Thyroid gland (tissue), 4 donors: ENCODE measurements at regions not wholly inside any gene's neighbourhood (a gene's known extent, or its start where the extent isn't known, plus 50 kb on each side); places are given as distances from the start of the nearest gene placed in this dataset.

ENCODE experiments used
- DNase-seq, 2 donors: peaks; one replicate each; pipeline ENCODE4 v3.0.0-alpha.2; 2019
- H3K27ac ChIP-seq, 3 donors: fragments of 200-600 bp; sonication (generic); 1 replicate in 2 of 3; 2 replicates in 1 of 3; pipeline ENCODE4 v1.5.1; 2016 to 2019; ENCODE audit warnings: mild to moderate bottlenecking in 1 of 3, moderate library complexity in 1 of 3
- H3K27me3 ChIP-seq: fragments of 200-600 bp; sonication (generic); one replicate; pipeline ENCODE4 v1.5.1; 2019
- H3K36me3 ChIP-seq, 2 donors: fragments of 200-600 bp; sonication (generic); one replicate each; pipeline ENCODE4 v1.5.1; 2016 to 2019
- H3K4me1 ChIP-seq, 2 donors: fragments of 200-600 bp; sonication (generic); one replicate each; pipeline ENCODE4 v1.5.1; 2017 to 2019
- H3K4me3 ChIP-seq, 3 donors: fragments of 200-600 bp; sonication (generic); replicated peaks in 1 of 3; 1 replicate in 2 of 3; 2 replicates in 1 of 3; pipeline ENCODE4 v1.5.1; 2016; ENCODE audit warnings: mild to moderate bottlenecking in 1 of 3
- H3K9me3 ChIP-seq: fragments of 200-600 bp; sonication (generic); one replicate; pipeline ENCODE4 v1.5.1; 2017
- CTCF ChIP-seq, 6 experiments: fragments of 200-600 bp in 3 of 6; fragments of 450-650 bp in 3 of 6; sonication (generic) in 3 of 6; IDR thresholded peaks; one replicate each; pipeline ENCODE4 v1.5.1; 2016 to 2019; ENCODE audit warnings: antibody characterized with exemption in 6 of 6, mild to moderate bottlenecking in 2 of 6, inconsistent platforms in 1 of 6, moderate library complexity in 1 of 6
- POLR2A ChIP-seq, 2 donors: fragments of 450-650 bp; IDR thresholded peaks; one replicate each; pipeline ENCODE4 v1.6.1; 2017; ENCODE audit warnings: antibody characterized with exemption in 2 of 2, mild to moderate bottlenecking in 2 of 2, moderate library complexity in 1 of 2
- WGBS, 2 donors: methylation state at CpG; one replicate each; pipeline ENCODE4 v1.1.5; 2017; 5-methylcytosine and 5-hydroxymethylcytosine counted together
- intact Hi-C: fragments of 100-400 bp; cut with DNase I; formaldehyde crosslinking; loops from one replicate; pipeline ENCODE4 v1.15.1; 2023

- WGBS, 2 donors, result 79 to 84% methylated on average over 1 of the region's 1 CpG
- intact Hi-C loops, result no loop called here
- H3K27ac ChIP-seq, result no peak overlapping the region
- no peaks in the 10 kb centered on the region for H3K9me3 ChIP-seq
- no peaks in the 10 kb centered on the region for H3K36me3 ChIP-seq
- H3K4me3 ChIP-seq, result no peak overlapping the region
- no peaks in the 10 kb centered on the region for H3K27me3 ChIP-seq
- no peaks in the 10 kb centered on the region for H3K4me1 ChIP-seq
- no peak for DNase-seq
- TF ChIP-seq POLR2A (IDR thresholded peaks at IDR 0.05) (no peak), CTCF (IDR thresholded peaks at IDR 0.05) (no peak)
These were observed 1597.1 kb downstream of the ADGRL3 start for GRCh38 chr4:62797221-62797620.

GRCh38 chr4:62791386-62791785, 1591.3 kb downstream of the ADGRL3 start:
- no peak for DNase-seq
- Histone ChIP-seq H3K27ac (no peak overlapping the region), H3K4me3 (no peak overlapping the region), H3K36me3 (no peaks in the 10 kb centered on the region), H3K4me1 (no peaks in the 10 kb centered on the region), H3K9me3 (no peaks in the 10 kb centered on the region), H3K27me3 (no peaks in the 10 kb centered on the region)
- intact Hi-C loops, result no loop called here
- WGBS, 2 donors, result 78% methylated on average over 2 of the region's 2 CpGs
- TF ChIP-seq CTCF (IDR thresholded peaks at IDR 0.05) (no peak), POLR2A (IDR thresholded peaks at IDR 0.05) (no peak)

GRCh38 chr4:62771983-62772557, 1571.9 kb downstream of the ADGRL3 start:
- H3K36me3 ChIP-seq, result no peaks in the 10 kb centered on the region
- no peak for DNase-seq
- TF ChIP-seq CTCF (IDR thresholded peaks at IDR 0.05) (no peak), POLR2A (IDR thresholded peaks at IDR 0.05) (no peak)
- H3K9me3 ChIP-seq, result no peaks in the 10 kb centered on the region
- intact Hi-C loops, result no loop called here
- H3K27me3 ChIP-seq, result no peaks in the 10 kb centered on the region
- no peaks in the 10 kb centered on the region for H3K4me1 ChIP-seq
- no peak overlapping the region for H3K27ac ChIP-seq
- 44 to 53% methylated on average over 9 of the region's 9 CpGs for WGBS, 2 donors
- no peak overlapping the region for H3K4me3 ChIP-seq

- WGBS, 2 donors, result 86 to 88% methylated on average over 6 of the region's 6 CpGs
These were observed 1540.2 kb downstream of the ADGRL3 start for GRCh38 chr4:62740296-62740695.

GRCh38 chr4:62717154-62717553, 1517.0 kb downstream of the ADGRL3 start:
- H3K9me3 ChIP-seq, result no peaks in the 10 kb centered on the region
- WGBS, 2 donors, result 68 to 87% methylated on average over 2 of the region's 2 CpGs
- intact Hi-C loops, result no loop called here
- TF ChIP-seq CTCF (IDR thresholded peaks at IDR 0.05) (no peak), POLR2A (IDR thresholded peaks at IDR 0.05) (no peak)
- H3K27ac ChIP-seq, result no peak overlapping the region
- no peaks in the 10 kb centered on the region for H3K27me3 ChIP-seq
- H3K4me3 ChIP-seq, result no peak overlapping the region
- no peaks in the 10 kb centered on the region for H3K4me1 ChIP-seq
- no peaks in the 10 kb centered on the region for H3K36me3 ChIP-seq
- DNase-seq, result no peak

More at GRCh38 chr4:62740296-62740695, 1540.2 kb downstream of the ADGRL3 start:
- TF ChIP-seq POLR2A (IDR thresholded peaks at IDR 0.05), result no peak
- TF ChIP-seq CTCF (IDR thresholded peaks at IDR 0.05), result no peak
- DNase-seq, result no peak
- Histone ChIP-seq H3K27me3 (no peaks in the 10 kb centered on the region), H3K27ac (no peak overlapping the region), H3K36me3 (no peaks in the 10 kb centered on the region), H3K4me1 (no peaks in the 10 kb centered on the region), H3K4me3 (no peak overlapping the region), H3K9me3 (no peaks in the 10 kb centered on the region)
- intact Hi-C loops, result no loop called here
